Endothelial cell of umbilical vein (primary cell): ENCODE measurements at regions not wholly inside any gene's neighbourhood (a gene's known extent, or its start where the extent isn't known, plus 50 kb on each side); places are given as distances from the start of the nearest gene placed in this dataset.

Experiments
- EZH2 ChIP-seq: IDR thresholded peaks from 2 replicates; pipeline ENCODE4 v1.6.1; 2012; ENCODE audit warnings: borderline replicate concordance, low read depth, mild to moderate bottlenecking, moderate library complexity, low read length, inconsistent platforms; ENCODE audit not compliant: severe bottlenecking
- FOS ChIP-seq: IDR thresholded peaks from 2 replicates; pipeline ENCODE4 v1.6.1; 2011; ENCODE audit warnings: mild to moderate bottlenecking, low read length, moderate library complexity, borderline replicate concordance; ENCODE audit not compliant: insufficient read depth
- MAX ChIP-seq: IDR thresholded peaks from 2 replicates; pipeline ENCODE4 v1.6.1; 2011; ENCODE audit not compliant: insufficient read depth, insufficient read length
- MYC ChIP-seq: IDR thresholded peaks from one replicate; pipeline ENCODE4 v1.6.1; 2011; ENCODE audit warnings: mild to moderate bottlenecking, low read depth, low read length
- POLR2A ChIP-seq: IDR thresholded peaks from 2 replicates; pipeline ENCODE4 v1.6.1; 2012; ENCODE audit warnings: low read depth, mild to moderate bottlenecking, control low read depth, low read length
- POLR2AphosphoS5 ChIP-seq: IDR thresholded peaks from 2 replicates; pipeline ENCODE4 v1.6.1; 2012; ENCODE audit warnings: low read depth, mild to moderate bottlenecking, control low read depth, low read length, moderate library complexity; ENCODE audit not compliant: insufficient read depth
- TF ChIP-seq, protein P1 (sequence below), 2 donors: IDR thresholded peaks; 1 replicate in 1 of 2; 2 replicates in 1 of 2; pipeline ENCODE4 v1.5.1; 2011; ENCODE audit warnings: low read length in 2 of 2, mild to moderate bottlenecking in 2 of 2, moderate library complexity in 2 of 2, control low read depth in 1 of 2, inconsistent platforms in 1 of 2, low read depth in 1 of 2; ENCODE audit not compliant: insufficient read depth in 1 of 2; ENCODE audit errors: extremely low read depth in 1 of 2

DNA sequence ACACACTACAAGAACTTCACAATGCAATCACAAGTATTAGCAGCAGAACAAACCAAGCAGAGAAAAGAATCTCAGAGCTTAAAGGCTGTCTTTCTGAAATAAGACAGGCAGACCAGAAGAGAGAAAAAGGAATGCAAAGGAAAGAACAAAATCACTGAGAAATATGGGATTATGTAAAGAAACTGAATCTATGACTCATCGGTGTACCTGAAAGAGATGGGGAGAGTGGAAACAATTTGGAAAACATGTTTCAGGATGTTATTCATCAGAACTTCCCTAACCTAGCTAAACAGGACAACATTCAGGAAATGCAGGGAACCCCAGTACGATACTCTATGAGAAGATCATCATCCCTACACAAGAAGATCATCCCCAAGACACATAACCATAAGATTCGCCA, 499.0 kb upstream of the CHAC2 start:
- no peak for TF ChIP-seq POLR2A
- TF ChIP-seq, protein P1, sequence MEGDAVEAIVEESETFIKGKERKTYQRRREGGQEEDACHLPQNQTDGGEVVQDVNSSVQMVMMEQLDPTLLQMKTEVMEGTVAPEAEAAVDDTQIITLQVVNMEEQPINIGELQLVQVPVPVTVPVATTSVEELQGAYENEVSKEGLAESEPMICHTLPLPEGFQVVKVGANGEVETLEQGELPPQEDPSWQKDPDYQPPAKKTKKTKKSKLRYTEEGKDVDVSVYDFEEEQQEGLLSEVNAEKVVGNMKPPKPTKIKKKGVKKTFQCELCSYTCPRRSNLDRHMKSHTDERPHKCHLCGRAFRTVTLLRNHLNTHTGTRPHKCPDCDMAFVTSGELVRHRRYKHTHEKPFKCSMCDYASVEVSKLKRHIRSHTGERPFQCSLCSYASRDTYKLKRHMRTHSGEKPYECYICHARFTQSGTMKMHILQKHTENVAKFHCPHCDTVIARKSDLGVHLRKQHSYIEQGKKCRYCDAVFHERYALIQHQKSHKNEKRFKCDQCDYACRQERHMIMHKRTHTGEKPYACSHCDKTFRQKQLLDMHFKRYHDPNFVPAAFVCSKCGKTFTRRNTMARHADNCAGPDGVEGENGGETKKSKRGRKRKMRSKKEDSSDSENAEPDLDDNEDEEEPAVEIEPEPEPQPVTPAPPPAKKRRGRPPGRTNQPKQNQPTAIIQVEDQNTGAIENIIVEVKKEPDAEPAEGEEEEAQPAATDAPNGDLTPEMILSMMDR (IDR thresholded peaks at IDR 0.05; ENCODE audit: extremely low read depth in 1 of 2, insufficient read depth in 1 of 2, low read depth in 1 of 2, low read length in 2 of 2): no peak
- no peak for TF ChIP-seq EZH2
- TF ChIP-seq MYC: no peak
- no peak for TF ChIP-seq POLR2AphosphoS5
- TF ChIP-seq MAX: no peak
- no peak for TF ChIP-seq FOS
